ENCODE measurements at regions not wholly inside any gene's neighbourhood (a gene's known extent, or its start where the extent isn't known, plus 50 kb on each side); places are given as distances from the start of the nearest gene placed in this dataset.

GRCh38 chr20:57921676-57922075 lies 211.9 kb upstream of the PMEPA1 start:
- POLR2A ChIA-PET, result no interaction called here
- intact Hi-C loops (cut with micrococcal nuclease) (no loop called here), dilution Hi-C loops (cut with MboI; ENCODE audit: extremely low pct_ligation_motif_present, low sequenced_read_pairs) (no loop called here)
- no peak for FAIRE-seq
- Histone ChIP-seq H3K4me1 (ENCODE audit: control insufficient read depth, extremely low read depth, insufficient read depth, low read length) (no peaks in the 10 kb centered on the region), H3K4me3 (replicated peaks in 1 of 3; ENCODE audit: insufficient read depth in 1 of 3, low read depth in 1 of 3, low read length in 3 of 3) (no peak overlapping the region), H3K79me2 (ENCODE audit: control insufficient read depth, insufficient read depth, low read length) (no peaks in the 10 kb centered on the region), H3K36me3 (ENCODE audit: control insufficient read depth in 2 of 2, extremely low read depth in 1 of 2, insufficient read depth in 2 of 2, low read length in 2 of 2) (no peaks in the 10 kb centered on the region), H3K27me3 (ENCODE audit: control insufficient read depth in 2 of 2, insufficient read depth in 2 of 2, low read length in 2 of 2) (no peaks in the 10 kb centered on the region), H3K27ac (ENCODE audit: insufficient read depth, low read depth, low read length) (no peak overlapping the region), H3K4me2 (ENCODE audit: insufficient read depth, low read length) (no peak overlapping the region), H3K9ac (replicated peaks; ENCODE audit: extremely low read depth, insufficient read depth, low read length) (no peak overlapping the region), H4K20me1 (replicated peaks; ENCODE audit: control insufficient read depth, extremely low read depth, insufficient read depth, low read length) (no peaks in the 10 kb centered on the region), H2AFZ (ENCODE audit: low read depth, low read length) (no peak overlapping the region), H3K9me3 (replicated peaks; ENCODE audit: control insufficient read depth, insufficient read depth, low read length) (no peaks in the 10 kb centered on the region), H3K9me1 (replicated peaks; ENCODE audit: control insufficient read depth, extremely low read depth, insufficient read depth, low read length) (no peaks in the 10 kb centered on the region)
- no peak for DNase-seq (ENCODE audit: low read depth, low spot score)
- no peak for TF ChIP-seq FOS (IDR thresholded peaks at IDR 0.05; ENCODE audit: borderline replicate concordance, insufficient read depth, low read length)
- no peak for TF ChIP-seq POLR2A (IDR thresholded peaks at IDR 0.05; ENCODE audit: low read depth, low read length)
- no peak for TF ChIP-seq JUN (IDR thresholded peaks at IDR 0.05; ENCODE audit: borderline replicate concordance, insufficient read depth, insufficient read length, low read depth)
- TF ChIP-seq EZH2 (IDR thresholded peaks at IDR 0.05; ENCODE audit: borderline replicate concordance, low read depth, low read length, severe bottlenecking), result no peak
- no peak for TF ChIP-seq MAX (IDR thresholded peaks at IDR 0.05; ENCODE audit: insufficient read depth, insufficient read length)
- TF ChIP-seq POLR2AphosphoS5 (IDR thresholded peaks at IDR 0.05; ENCODE audit: insufficient read depth, low read depth, low read length), result no peak
- no peak for TF ChIP-seq GATA2 (IDR thresholded peaks at IDR 0.05; ENCODE audit: insufficient read depth, insufficient read length, low read depth, low read length)
- no peak for TF ChIP-seq MYC (IDR thresholded peaks at IDR 0.05; ENCODE audit: low read depth, low read length)
- TF ChIP-seq CTCF (IDR thresholded peaks at IDR 0.05; ENCODE audit: extremely low read depth in 1 of 2, insufficient read depth in 1 of 2, low read depth in 1 of 2, low read length in 2 of 2), result no peak
- no TSS peak for BruUV-seq (replicated peaks)
- CTCF ChIA-PET, result no interaction called here
